Mucosa of rectum (tissue), 2 donors: ENCODE measurements at regions not wholly inside any gene's neighbourhood (a gene's known extent, or its start where the extent isn't known, plus 50 kb on each side); places are given as distances from the start of the nearest gene placed in this dataset.
"Not testable (repeated sequence)": the region's sequence is repeated elsewhere in the genome, so short reads cannot be mapped to it uniquely, and the experiment has no call there.

Experiments
- H3K27ac ChIP-seq, 2 donors: one replicate each; pipeline ENCODE4 v1.7.0; 2013; ENCODE audit warnings: inconsistent platforms in 2 of 2, low read depth in 2 of 2, low read length in 2 of 2
- H3K27me3 ChIP-seq, 2 donors: one replicate each; pipeline ENCODE4 v1.7.0; 2013; ENCODE audit warnings: low read length in 2 of 2; ENCODE audit not compliant: control insufficient read depth in 2 of 2, insufficient read depth in 2 of 2
- H3K36me3 ChIP-seq, 2 donors: one replicate each; pipeline ENCODE4 v1.7.0; 2013; ENCODE audit warnings: low read length in 2 of 2; ENCODE audit not compliant: control insufficient read depth in 2 of 2, insufficient read depth in 2 of 2
- H3K4me1 ChIP-seq, 2 donors: one replicate each; pipeline ENCODE4 v1.7.0; 2013; ENCODE audit warnings: low read length in 2 of 2, mild to moderate bottlenecking in 1 of 2; ENCODE audit not compliant: control insufficient read depth in 2 of 2, insufficient read depth in 2 of 2
- H3K4me3 ChIP-seq, 2 donors: one replicate each; pipeline ENCODE4 v1.7.0; 2013; ENCODE audit warnings: low read length in 2 of 2
- H3K9ac ChIP-seq, 2 donors: one replicate each; pipeline ENCODE4 v1.7.0; 2013; ENCODE audit warnings: low read length in 2 of 2, low read depth in 1 of 2, mild to moderate bottlenecking in 1 of 2
- H3K9me3 ChIP-seq, 2 donors: one replicate each; pipeline ENCODE4 v1.7.0; 2013; ENCODE audit warnings: low read length in 2 of 2; ENCODE audit not compliant: control insufficient read depth in 2 of 2
- donor health status: healthy.
- donor health status: Normal muscosa, but diverticular disease.

DNA sequence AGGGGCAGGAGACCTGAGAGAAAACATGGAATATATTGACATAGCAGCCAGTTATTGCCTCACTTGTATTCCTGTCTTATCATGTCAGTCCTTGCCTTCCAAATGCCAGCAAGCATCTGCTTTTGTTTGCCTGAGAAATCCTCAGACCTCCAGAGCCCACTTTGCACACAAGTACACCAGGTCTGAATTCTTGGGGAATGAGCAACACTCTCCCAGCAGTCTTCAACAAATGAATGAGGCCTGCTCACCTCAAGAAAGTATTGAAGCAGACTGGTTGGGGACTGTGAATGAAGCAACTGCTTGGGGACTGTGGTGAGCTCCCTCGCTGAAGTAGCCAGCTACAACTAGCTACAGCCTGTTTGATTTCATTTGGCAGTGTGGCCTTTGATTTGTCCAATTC, 172.8 kb upstream of the SPTLC3 start:
- Histone ChIP-seq H3K36me3 (no peaks in the 10 kb centered on the region), H3K27me3 (no peaks in the 10 kb centered on the region), H3K9ac (no peak overlapping the region), H3K27ac (no peak overlapping the region), H3K4me1 (no peaks in the 10 kb centered on the region), H3K4me3 (no peak overlapping the region), H3K9me3 (no peaks in the 10 kb centered on the region)

DNA sequence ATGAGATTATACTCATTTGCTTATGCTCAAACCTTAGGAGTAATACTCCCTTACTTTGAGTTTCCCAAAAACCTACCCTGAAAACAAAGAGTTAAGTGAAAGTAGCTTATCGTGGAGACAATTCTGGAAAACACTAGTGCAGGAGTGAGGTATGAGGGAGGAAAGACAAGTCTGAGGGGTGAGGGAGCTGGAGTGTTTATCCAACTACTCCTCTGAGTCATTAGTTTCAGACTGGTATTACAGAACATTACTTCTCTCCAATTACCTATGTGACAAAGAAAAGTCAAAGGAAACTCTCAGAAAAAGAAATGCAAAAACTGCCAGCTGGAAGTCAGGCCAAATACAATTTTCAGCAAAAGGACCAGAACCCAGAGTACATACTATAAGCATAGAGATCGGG, 171.1 kb upstream of the SPTLC3 start:
- no peaks in the 10 kb centered on the region for H3K9me3 ChIP-seq
- H3K36me3 ChIP-seq = no peaks in the 10 kb centered on the region
- no peak overlapping the region for H3K27ac ChIP-seq
- H3K9ac ChIP-seq = no peak overlapping the region
- no peak overlapping the region for H3K4me3 ChIP-seq
- H3K4me1 ChIP-seq = no peaks in the 10 kb centered on the region
- H3K27me3 ChIP-seq = no peaks in the 10 kb centered on the region

DNA sequence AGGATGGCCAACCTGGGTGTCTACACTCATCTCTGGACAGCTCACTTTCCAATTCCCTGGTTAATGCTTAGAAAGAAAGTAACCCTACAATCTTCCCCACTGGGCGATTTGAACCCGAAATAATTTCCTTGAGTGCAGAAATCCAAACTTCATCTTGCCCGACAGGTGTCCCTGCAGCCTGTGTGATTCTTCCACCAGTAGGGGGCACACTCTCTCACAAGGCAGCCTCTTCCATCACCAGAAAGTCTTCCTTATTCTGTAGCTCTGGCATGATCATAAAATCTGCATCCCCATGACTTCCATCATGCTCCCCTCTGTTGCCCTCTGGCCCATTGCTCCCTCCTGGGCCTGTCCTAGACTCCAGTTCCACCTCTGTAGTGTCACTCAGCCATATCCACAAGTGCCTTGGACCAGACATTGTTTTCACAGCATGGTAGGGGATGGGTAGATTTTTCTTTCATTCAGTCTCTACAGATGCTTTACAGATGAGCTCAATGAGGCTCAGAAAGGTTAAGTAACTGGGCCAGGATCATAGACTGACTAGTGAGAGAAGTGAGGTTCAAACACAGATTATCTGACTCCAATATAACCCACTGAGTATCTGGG, 170.4 kb upstream of the SPTLC3 start:
- no peaks in the 10 kb centered on the region for H3K9me3 ChIP-seq
- no peaks in the 10 kb centered on the region for H3K4me1 ChIP-seq
- no peaks in the 10 kb centered on the region for H3K27me3 ChIP-seq
- no peak overlapping the region for H3K27ac ChIP-seq
- no peaks in the 10 kb centered on the region for H3K36me3 ChIP-seq
- H3K9ac ChIP-seq = no peak overlapping the region
- no peak overlapping the region for H3K4me3 ChIP-seq

DNA sequence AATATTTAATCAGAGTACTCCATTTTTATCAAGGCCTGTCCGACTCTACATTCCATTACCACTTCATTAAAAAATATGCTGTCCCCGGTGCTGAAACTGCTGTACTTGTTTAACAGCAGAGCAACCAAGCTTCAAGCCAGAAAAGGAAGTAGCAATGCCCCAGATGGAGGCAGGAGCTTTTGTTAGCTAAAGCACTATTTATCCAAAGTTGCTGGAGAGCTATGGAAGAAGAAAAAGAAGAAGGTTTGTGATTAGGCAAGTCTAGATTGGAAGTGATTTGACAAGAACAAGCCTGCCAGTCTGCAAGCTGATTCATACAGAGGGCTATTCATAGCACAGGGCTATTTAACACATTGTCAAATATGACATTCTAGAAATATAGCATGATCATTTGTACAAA, 160.9 kb upstream of the SPTLC3 start:
- no peak overlapping the region for H3K27ac ChIP-seq

DNA sequence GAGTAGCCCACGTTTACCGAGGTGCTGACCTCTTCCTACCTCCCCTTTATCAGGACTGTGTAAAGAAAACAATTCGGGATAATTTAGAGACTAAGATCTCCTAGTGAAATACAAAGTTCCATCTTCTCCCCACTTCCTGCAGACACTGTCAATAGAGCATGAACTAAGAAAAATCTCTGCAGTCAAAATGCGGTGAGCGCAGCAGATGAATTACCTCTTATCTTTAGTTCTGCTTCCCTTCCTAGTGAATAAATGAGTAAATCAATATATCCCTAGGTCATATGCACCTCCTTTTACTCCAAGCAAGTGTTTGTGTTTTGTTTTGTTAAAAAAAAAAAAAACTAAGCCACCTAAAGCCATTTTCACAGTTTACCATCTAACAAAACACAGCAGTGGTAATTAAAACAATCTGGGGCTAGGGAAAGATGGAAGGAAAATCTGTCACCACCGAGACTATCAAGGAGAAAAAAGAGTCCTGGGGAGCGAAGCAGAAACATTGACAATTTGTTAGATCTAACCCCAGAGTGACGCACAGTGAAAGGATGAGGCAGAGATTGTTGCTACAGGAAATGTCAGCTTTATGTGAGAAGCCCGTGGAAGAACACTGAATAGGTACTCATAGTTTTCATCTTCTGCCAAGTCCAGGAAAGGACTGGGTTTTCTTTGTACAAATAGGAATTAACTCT, 159.4 kb upstream of the SPTLC3 start:
- Histone ChIP-seq H3K4me1 (no peaks in the 10 kb centered on the region), H3K9me3 (no peaks in the 10 kb centered on the region), H3K4me3 (no peak overlapping the region), H3K27ac (no peak overlapping the region), H3K9ac (no peak overlapping the region), H3K27me3 (no peaks in the 10 kb centered on the region), H3K36me3 (no peaks in the 10 kb centered on the region)

More for the DNA sequence above, 160.9 kb upstream of the SPTLC3 start:
- no peak overlapping the region for H3K4me3 ChIP-seq
- no peaks in the 10 kb centered on the region for H3K4me1 ChIP-seq
- no peak overlapping the region for H3K9ac ChIP-seq
- H3K36me3 ChIP-seq = no peaks in the 10 kb centered on the region
- no peaks in the 10 kb centered on the region for H3K27me3 ChIP-seq
- H3K9me3 ChIP-seq = no peaks in the 10 kb centered on the region

DNA sequence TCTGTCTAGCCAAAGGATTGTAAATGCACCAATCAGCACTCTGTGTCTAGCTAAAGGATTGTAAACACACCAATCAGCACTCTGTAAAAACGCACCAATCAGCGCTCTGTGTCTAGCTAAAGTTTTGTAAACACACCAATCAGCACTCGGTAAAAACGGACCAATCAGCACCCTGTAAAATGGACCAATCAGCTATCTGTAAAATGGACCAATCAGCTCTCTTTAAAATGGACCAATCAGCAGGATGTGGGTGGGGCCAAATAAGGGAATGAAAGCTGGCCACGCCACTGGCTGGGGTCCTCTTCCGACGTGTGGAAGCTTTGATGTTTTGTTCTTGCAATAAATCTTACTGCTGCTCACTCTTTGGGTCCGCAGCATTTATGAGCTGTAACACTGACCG, 151.1 kb upstream of the SPTLC3 start:
- H3K27ac ChIP-seq, H3K9ac ChIP-seq, H3K9me3 ChIP-seq, H3K36me3 ChIP-seq, H3K27me3 ChIP-seq, H3K4me1 ChIP-seq, H3K4me3 ChIP-seq: not testable (repeated sequence)

DNA sequence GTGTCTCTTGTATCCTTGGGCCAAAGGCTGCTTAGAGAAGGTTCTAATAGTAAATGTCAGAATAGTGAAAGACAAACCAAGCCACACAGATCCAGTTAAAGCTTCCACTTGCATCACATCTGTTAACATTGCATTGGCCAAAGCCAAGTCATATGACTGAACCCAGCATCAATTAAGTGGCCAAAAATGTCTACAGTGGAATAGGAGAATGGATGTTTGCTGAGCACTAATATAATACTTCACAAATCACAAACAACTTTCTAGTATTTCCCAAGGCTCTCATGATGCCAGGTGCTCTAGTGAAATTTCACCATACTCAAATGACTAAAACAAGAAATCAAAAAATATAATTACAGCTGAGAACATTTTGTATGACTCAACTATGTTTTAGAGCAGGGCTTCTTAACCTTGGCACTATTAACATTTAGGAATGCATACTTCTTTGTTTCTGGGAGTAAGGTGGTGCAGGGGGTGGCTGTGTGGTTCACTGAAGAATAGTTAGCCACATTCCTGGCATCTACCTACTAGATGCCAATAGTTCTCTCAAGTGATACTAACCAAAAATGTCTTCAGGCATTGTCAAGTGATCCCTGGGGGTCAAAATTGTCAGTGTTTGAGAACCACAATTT, 148.0 kb upstream of the SPTLC3 start:
- H3K27ac ChIP-seq = no peak overlapping the region
- no peaks in the 10 kb centered on the region for H3K36me3 ChIP-seq
- H3K27me3 ChIP-seq = no peaks in the 10 kb centered on the region

DNA sequence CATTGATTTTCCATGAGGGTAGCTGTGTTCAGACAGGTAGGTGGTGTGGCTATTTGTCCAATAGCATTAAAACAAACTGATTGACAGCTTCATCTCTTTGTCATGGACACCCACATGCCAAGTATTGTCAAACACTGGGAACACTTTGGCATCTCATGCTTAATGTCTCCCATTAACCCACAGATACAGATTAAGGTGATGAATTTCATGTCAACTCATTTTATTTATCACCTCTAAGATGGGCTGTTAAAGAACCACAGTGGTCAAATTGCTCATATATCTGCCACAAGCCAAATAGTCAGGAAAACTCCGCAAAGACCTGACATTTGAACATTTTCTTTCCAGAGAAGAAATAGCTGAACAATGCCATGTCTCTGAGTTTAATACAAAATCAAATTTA, 139.1 kb upstream of the SPTLC3 start:
- no peaks in the 10 kb centered on the region for H3K4me1 ChIP-seq
- H3K27ac ChIP-seq = no peak overlapping the region
- H3K27me3 ChIP-seq = no peaks in the 10 kb centered on the region
- H3K9me3 ChIP-seq = no peaks in the 10 kb centered on the region
- no peak overlapping the region for H3K9ac ChIP-seq
- H3K4me3 ChIP-seq = no peak overlapping the region
- H3K36me3 ChIP-seq = no peaks in the 10 kb centered on the region

More for the DNA sequence above, 148.0 kb upstream of the SPTLC3 start:
- no peaks in the 10 kb centered on the region for H3K9me3 ChIP-seq
- H3K4me1 ChIP-seq = no peaks in the 10 kb centered on the region
- H3K9ac ChIP-seq = no peak overlapping the region
- no peak overlapping the region for H3K4me3 ChIP-seq

DNA sequence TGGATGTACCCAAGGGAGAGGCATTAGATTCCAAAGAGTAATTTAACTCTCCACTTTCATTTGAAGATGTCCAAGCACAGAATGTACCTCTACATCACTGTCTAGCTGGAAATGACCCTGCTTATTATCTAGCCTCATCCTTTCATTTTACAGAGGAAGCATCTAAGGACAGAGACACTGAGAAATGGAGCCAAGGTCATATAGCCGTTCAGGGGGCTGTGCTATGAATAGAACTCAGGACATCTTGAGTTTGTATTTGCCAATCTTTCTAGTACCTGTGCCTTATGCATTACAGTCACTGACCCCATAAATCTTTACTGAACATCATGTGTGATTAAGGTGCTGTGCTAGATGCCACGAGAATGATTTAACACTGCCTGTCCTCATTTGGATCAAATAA, 138.2 kb upstream of the SPTLC3 start:
- H3K9ac ChIP-seq = no peak overlapping the region
- H3K4me1 ChIP-seq = no peaks in the 10 kb centered on the region
- no peak overlapping the region for H3K27ac ChIP-seq
- no peaks in the 10 kb centered on the region for H3K27me3 ChIP-seq
- no peak overlapping the region for H3K4me3 ChIP-seq
- no peaks in the 10 kb centered on the region for H3K9me3 ChIP-seq
- H3K36me3 ChIP-seq = no peaks in the 10 kb centered on the region

DNA sequence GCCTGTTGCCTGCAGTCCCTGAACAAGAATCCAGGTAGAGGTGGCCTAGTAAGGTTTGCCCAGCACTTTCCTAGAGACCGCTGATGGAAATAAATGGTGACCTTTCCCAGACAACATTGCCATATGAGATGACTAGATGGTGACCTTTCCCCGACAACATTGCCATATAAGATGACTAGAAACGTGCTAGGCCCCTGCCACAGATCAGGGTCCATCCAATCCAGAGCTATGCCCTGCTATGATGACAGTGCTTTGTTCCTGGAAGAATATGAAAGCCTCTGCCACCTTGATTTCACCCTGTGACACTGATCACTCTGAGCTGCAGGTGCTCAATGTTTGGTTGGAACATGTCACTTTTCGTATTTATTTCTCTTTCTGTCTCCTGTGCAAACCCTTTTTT, 133.8 kb upstream of the SPTLC3 start:
- Histone ChIP-seq H3K27ac (no peak overlapping the region), H3K36me3 (no peaks in the 10 kb centered on the region), H3K4me1 (no peaks in the 10 kb centered on the region), H3K27me3 (no peaks in the 10 kb centered on the region), H3K9me3 (no peaks in the 10 kb centered on the region), H3K4me3 (no peak overlapping the region), H3K9ac (no peak overlapping the region)
